Tibial artery (tissue), 4 donors: ENCODE measurements at regions not wholly inside any gene's neighbourhood (a gene's known extent, or its start where the extent isn't known, plus 50 kb on each side); places are given as distances from the start of the nearest gene placed in this dataset.

Source experiments
- DNase-seq, 2 donors: peaks; one replicate each; pipeline ENCODE4 v3.0.0-alpha.2; 2019
- H3K27ac ChIP-seq, 2 donors: fragments of 200-600 bp; sonication (generic) in 1 of 2; 1 replicate in 1 of 2; 2 replicates in 1 of 2; pipeline ENCODE4 v1.5.1; 2018 to 2019; ENCODE audit warnings: mild to moderate bottlenecking in 1 of 2
- H3K27me3 ChIP-seq, 2 donors: fragments of 200-600 bp; sonication (generic) in 1 of 2; one replicate each; pipeline versions ENCODE4 v1.5.1 to v1.6.0; 2016 to 2019
- H3K36me3 ChIP-seq, 3 donors: fragments of 200-600 bp; sonication (generic) in 2 of 3; one replicate each; pipeline ENCODE4 v1.5.1; 2016 to 2019; ENCODE audit warnings: mild to moderate bottlenecking in 2 of 3
- H3K4me1 ChIP-seq, 4 donors: fragments of 200-600 bp; sonication (generic) in 2 of 4; 1 replicate in 3 of 4; 2 replicates in 1 of 4; pipeline ENCODE4 v1.5.1; 2016 to 2019
- H3K4me3 ChIP-seq, 2 donors: fragments of 200-600 bp; sonication (generic) in 1 of 2; 1 replicate in 1 of 2; 2 replicates in 1 of 2; pipeline ENCODE4 v1.5.1; 2018 to 2019; ENCODE audit warnings: mild to moderate bottlenecking in 2 of 2
- H3K9me3 ChIP-seq, 3 donors: fragments of 200-600 bp; sonication (generic) in 1 of 3; one replicate each; pipeline ENCODE4 v1.5.1; 2016 to 2019
- CTCF ChIP-seq, 2 experiments: fragments of 200-600 bp in 1 of 2; fragments of 450-650 bp in 1 of 2; IDR thresholded peaks; one replicate each; pipeline ENCODE4 v1.5.1; 2017 to 2019; ENCODE audit warnings: antibody characterized with exemption in 2 of 2, mild to moderate bottlenecking in 1 of 2, moderate library complexity in 1 of 2
- intact Hi-C: fragments of 100-400 bp; cut with DNase I; formaldehyde crosslinking; loops from one replicate; pipeline ENCODE4 v1.15.0; 2023; ENCODE audit warnings: low total_unique reads

- TF ChIP-seq CTCF (IDR thresholded peaks at IDR 0.05), result no peak
- Histone ChIP-seq H3K36me3 (no peaks in the 10 kb centered on the region), H3K27ac (no peak overlapping the region), H3K4me3 (no peak overlapping the region), H3K9me3 (no peaks in the 10 kb centered on the region), H3K27me3 (no peaks in the 10 kb centered on the region), H3K4me1 (peaks cover 0 to 31% (median 17%) of the 10 kb centered on the region in 4 donors)
- intact Hi-C loops, result no loop called here
- DNase-seq, result no peak
Observed at GRCh38 chr2:62407838-62408237, 98.2 kb downstream of the TMEM17 start.

GRCh38 chr2:62407401-62407800 lies 98.6 kb downstream of the TMEM17 start:
- no peak overlapping the region for H3K27ac ChIP-seq
- no peaks in the 10 kb centered on the region for H3K27me3 ChIP-seq
- intact Hi-C loops, result no loop called here
- H3K36me3 ChIP-seq, result no peaks in the 10 kb centered on the region
- DNase-seq, result no peak
- no peak overlapping the region for H3K4me3 ChIP-seq
- no peak for TF ChIP-seq CTCF (IDR thresholded peaks at IDR 0.05)
- H3K4me1 ChIP-seq, result peaks cover 0 to 29% (median 17%) of the 10 kb centered on the region in 4 donors
- no peaks in the 10 kb centered on the region for H3K9me3 ChIP-seq

GRCh38 chr2:62406573-62407043 lies 99.4 kb downstream of the TMEM17 start:
- DNase-seq, result no peak
- no peak for TF ChIP-seq CTCF (IDR thresholded peaks at IDR 0.05)
- H3K4me1 ChIP-seq, result peaks cover 0 to 24% (median 15%) of the 10 kb centered on the region in 4 donors
- no peaks in the 10 kb centered on the region for H3K36me3 ChIP-seq
- no peak overlapping the region for H3K27ac ChIP-seq
- no peaks in the 10 kb centered on the region for H3K9me3 ChIP-seq
- H3K27me3 ChIP-seq, result no peaks in the 10 kb centered on the region
- no peak overlapping the region for H3K4me3 ChIP-seq
- intact Hi-C loops, result no loop called here

- intact Hi-C loops, result no loop called here
- no peak for DNase-seq
- Histone ChIP-seq H3K9me3 (no peaks in the 10 kb centered on the region), H3K4me1 (peaks cover 0 to 7% (median 2%) of the 10 kb centered on the region in 4 donors), H3K4me3 (no peak overlapping the region), H3K27ac (no peak overlapping the region), H3K27me3 (no peaks in the 10 kb centered on the region), H3K36me3 (no peaks in the 10 kb centered on the region)
- TF ChIP-seq CTCF (IDR thresholded peaks at IDR 0.05), result no peak
Observed at GRCh38 chr2:62404913-62405312, 101.1 kb downstream of the TMEM17 start.

GRCh38 chr2:62402156-62402555 lies 103.8 kb downstream of the TMEM17 start:
- Histone ChIP-seq H3K27ac (no peak overlapping the region), H3K4me3 (no peak overlapping the region), H3K27me3 (no peaks in the 10 kb centered on the region), H3K9me3 (no peaks in the 10 kb centered on the region), H3K4me1 (no peaks in the 10 kb centered on the region), H3K36me3 (no peaks in the 10 kb centered on the region)
- DNase-seq, result no peak
- intact Hi-C loops, result no loop called here
- TF ChIP-seq CTCF (IDR thresholded peaks at IDR 0.05), result no peak

GRCh38 chr2:62398356-62398755 lies 107.6 kb downstream of the TMEM17 start:
- no peak for TF ChIP-seq CTCF (IDR thresholded peaks at IDR 0.05)
- intact Hi-C loops, result no loop called here
- Histone ChIP-seq H3K4me1 (no peaks in the 10 kb centered on the region), H3K27me3 (no peaks in the 10 kb centered on the region), H3K4me3 (no peak overlapping the region), H3K9me3 (no peaks in the 10 kb centered on the region), H3K36me3 (no peaks in the 10 kb centered on the region), H3K27ac (no peak overlapping the region)
- DNase-seq, result no peak
